ENCODE measurements at regions not wholly inside any gene's neighbourhood (a gene's known extent, or its start where the extent isn't known, plus 50 kb on each side); places are given as distances from the start of the nearest gene placed in this dataset.
A peak's percentile ranks its signal among the peaks of the same experiment; 100 is the strongest.

GRCh38 chr14:55867311-55867710 lies 250.9 kb upstream of the PELI2 start:
- Histone ChIP-seq H2BK15ac (ENCODE audit: low read depth, low read length) (no peak overlapping the region), H3K18ac (ENCODE audit: low read depth, low read length) (peak overlapping the region; percentile 59), H2AK9ac (replicated peaks; ENCODE audit: low read depth, low read length, poor library complexity) (no peak overlapping the region), H3K4ac (ENCODE audit: low read depth, low read length) (no peak overlapping the region), H3K23ac (ENCODE audit: low read depth, low read length) (no peak overlapping the region), H4K8ac (ENCODE audit: low read depth in 2 of 2, low read length in 2 of 2) (no peak overlapping the region; a peak in 1 of 4 replicates), H3K79me1 (ENCODE audit: low read depth in 1 of 2, low read length in 2 of 2) (no peaks in the 10 kb centered on the region), H3K9ac (ENCODE audit: low read depth, low read length) (no peak overlapping the region), H2AK5ac (ENCODE audit: low read depth, low read length) (no peak overlapping the region), H3K56ac (ENCODE audit: extremely low read depth, insufficient read depth, low read length) (no peak overlapping the region), H3K4me1 (ENCODE audit: control insufficient read depth, insufficient read depth, low read length) (no peaks in the 10 kb centered on the region), H4K5ac (ENCODE audit: low read depth, low read length) (no peak overlapping the region; the same call in 1 of the 2 replicates), H4K20me1 (ENCODE audit: insufficient read depth, low read length) (no peaks in the 10 kb centered on the region), H3K27ac (ENCODE audit: insufficient read depth, low read length) (peak overlapping the region; percentile 23; the same call in 1 of the 2 replicates), H3K4me3 (ENCODE audit: insufficient read depth, low read depth, low read length) (no peak overlapping the region), H2BK120ac (ENCODE audit: low read depth, low read length) (peak overlapping the region; percentile 42; the same call in 1 of the 2 replicates), H3K4me2 (ENCODE audit: low read depth, low read length) (peak overlapping the region; percentile 55; the same call in 1 of the 2 replicates), H3K9me1 (ENCODE audit: insufficient read depth, low read length) (no peaks in the 10 kb centered on the region), H3K9me3 (ENCODE audit: control insufficient read depth, insufficient read depth, low read length) (no peaks in the 10 kb centered on the region), H3K14ac (replicated peaks; ENCODE audit: low read depth, low read length) (no peak overlapping the region), H4K91ac (ENCODE audit: insufficient read depth, low read depth, low read length) (no peak overlapping the region), H3K27me3 (ENCODE audit: control insufficient read depth, insufficient read depth, low read length) (no peaks in the 10 kb centered on the region), H2BK20ac (ENCODE audit: low read depth, low read length) (no peak overlapping the region), H2BK5ac (ENCODE audit: low read depth, low read length, poor library complexity, severe bottlenecking) (peak overlapping the region; percentile 39), H3K36me3 (ENCODE audit: control insufficient read depth, insufficient read depth, low read length) (no peaks in the 10 kb centered on the region), H2AFZ (replicated peaks; ENCODE audit: low read length, poor library complexity) (no peak overlapping the region)
- DNase-seq (no peak), ATAC-seq (ENCODE audit: low read depth) (peak; percentile 14; the same call in 1 of the 2 replicates)
- CTCF ChIA-PET: no interaction called here
- TF ChIP-seq BHLHE40 (IDR thresholded peaks at IDR 0.05; ENCODE audit: low read depth, low read length) (no peak), POLR2A (IDR thresholded peaks at IDR 0.05; ENCODE audit: low read depth, low read length) (no peak), NFE2L2 (IDR thresholded peaks at IDR 0.05; ENCODE audit: low read depth, low read length) (no peak), CHD1 (IDR thresholded peaks at IDR 0.05; ENCODE audit: low read depth, low read length) (no peak), RFX5 (IDR thresholded peaks at IDR 0.05; ENCODE audit: low read depth, low read length) (no peak), RAD21 (IDR thresholded peaks at IDR 0.05; ENCODE audit: low read length) (no peak)
- in situ Hi-C loops (cut with MboI; ENCODE audit: low sequenced_read_pairs) (no loop called here), dilution Hi-C loops (cut with HindIII; ENCODE audit: low sequenced_read_pairs, unreplicated experiment) (no loop called here), intact Hi-C loops (cut with micrococcal nuclease) (no loop called here)
- no TSS peak for BruUV-seq (replicated peaks)
- POLR2A ChIA-PET (ENCODE audit: unreplicated experiment): no interaction called here
